CD14-positive monocyte (primary cell): ENCODE measurements at regions not wholly inside any gene's neighbourhood (a gene's known extent, or its start where the extent isn't known, plus 50 kb on each side); places are given as distances from the start of the nearest gene placed in this dataset.

ENCODE experiments used
- DNase-seq, 3 donors: peaks; one replicate each; pipeline ENCODE4 v3.0.0-alpha.2; 2011 to 2022
- H2AFZ ChIP-seq: 2 replicates; pipeline ENCODE4 v1.6.0; 2012; ENCODE audit warnings: mild to moderate bottlenecking, low read depth, low read length, inconsistent platforms; ENCODE audit not compliant: insufficient read depth, poor library complexity, severe bottlenecking
- H3K27ac ChIP-seq, 2 donors: 1 replicate in 1 of 2; 2 replicates in 1 of 2; pipeline ENCODE4 v1.5.1; 2012 to 2013; ENCODE audit warnings: low read length in 2 of 2, control low read depth in 1 of 2, inconsistent platforms in 1 of 2, low read depth in 1 of 2, mild to moderate bottlenecking in 1 of 2
- H3K27me3 ChIP-seq, 2 donors: one replicate each; pipeline versions ENCODE4 v1.6.0 to v1.6.1; 2011 to 2013; ENCODE audit warnings: low read length in 2 of 2; ENCODE audit not compliant: control insufficient read depth in 2 of 2, insufficient read depth in 2 of 2
- H3K36me3 ChIP-seq, 2 donors: replicated peaks in 1 of 2; 1 replicate in 1 of 2; 2 replicates in 1 of 2; pipeline versions ENCODE4 v1.5.1 to v1.6.1; 2012 to 2013; ENCODE audit warnings: low read length in 2 of 2, control low read depth in 1 of 2, inconsistent platforms in 1 of 2, mild to moderate bottlenecking in 1 of 2; ENCODE audit not compliant: insufficient read depth in 2 of 2, control insufficient read depth in 1 of 2
- H3K4me1 ChIP-seq, 2 donors: 1 replicate in 1 of 2; 2 replicates in 1 of 2; pipeline versions ENCODE4 v1.5.1 to v1.6.1; 2012 to 2013; ENCODE audit warnings: low read length in 2 of 2, control low read depth in 1 of 2, inconsistent platforms in 1 of 2, mild to moderate bottlenecking in 1 of 2, moderate library complexity in 1 of 2; ENCODE audit not compliant: insufficient read depth in 2 of 2, control insufficient read depth in 1 of 2
- H3K4me2 ChIP-seq: replicated peaks from 2 replicates; pipeline ENCODE3; 2012; ENCODE audit warnings: low read length, moderate library complexity, mild to moderate bottlenecking; ENCODE audit not compliant: poor library complexity, severe bottlenecking; ENCODE audit errors: extremely low read depth
- H3K4me3 ChIP-seq, 3 experiments: fragments of 200-600 bp in 1 of 3; sonication (generic) in 1 of 3; replicated peaks in 1 of 3; 1 replicate in 2 of 3; 2 replicates in 1 of 3; pipeline ENCODE4 v1.5.1; 2011 to 2013; ENCODE audit warnings: low read length in 3 of 3, mild to moderate bottlenecking in 3 of 3, control low read depth in 2 of 3, low read depth in 2 of 3, inconsistent platforms in 1 of 3, moderate library complexity in 1 of 3
- H3K79me2 ChIP-seq: 2 replicates; pipeline ENCODE4 v1.6.0; 2012; ENCODE audit warnings: mild to moderate bottlenecking, control low read depth, inconsistent platforms, low read length, moderate library complexity; ENCODE audit not compliant: insufficient read depth
- H3K9ac ChIP-seq: 2 replicates; pipeline ENCODE4 v1.6.0; 2017; ENCODE audit warnings: low read length, mild to moderate bottlenecking; ENCODE audit not compliant: insufficient read depth, poor library complexity, severe bottlenecking
- H3K9me3 ChIP-seq, 2 donors: replicated peaks in 1 of 2; 1 replicate in 1 of 2; 2 replicates in 1 of 2; pipeline versions ENCODE4 v1.5.1 to v1.6.1; 2012 to 2013; ENCODE audit warnings: low read length in 2 of 2, control low read depth in 1 of 2; ENCODE audit not compliant: control insufficient read depth in 1 of 2, insufficient read depth in 1 of 2
- H4K20me1 ChIP-seq: 2 replicates; pipeline ENCODE4 v1.6.0; 2012; ENCODE audit warnings: mild to moderate bottlenecking, low read length, control low read depth, moderate library complexity; ENCODE audit not compliant: insufficient read depth
- H3K27ac Mint-ChIP-seq, 7 donors: one replicate each; pipeline ENCODE4 v1.8.0; 2020; ENCODE audit warnings: mild to moderate bottlenecking in 7 of 7, mixed read lengths in 7 of 7, moderate library complexity in 6 of 7, inconsistent platforms in 2 of 7
- H3K27me3 Mint-ChIP-seq, 3 donors: one replicate each; pipeline ENCODE4 v1.8.0; 2021 to 2022; ENCODE audit warnings: low read depth in 3 of 3, mild to moderate bottlenecking in 3 of 3, mixed read lengths in 3 of 3, moderate library complexity in 3 of 3, inconsistent platforms in 1 of 3
- H3K36me3 Mint-ChIP-seq, 2 donors: one replicate each; pipeline ENCODE4 v1.8.0; 2020; ENCODE audit warnings: mixed read lengths in 2 of 2, inconsistent platforms in 1 of 2, mild to moderate bottlenecking in 1 of 2
- H3K4me1 Mint-ChIP-seq: one replicate; pipeline ENCODE4 v1.8.0; 2020; ENCODE audit warnings: mild to moderate bottlenecking, mixed read lengths
- H3K4me3 Mint-ChIP-seq, 2 donors: one replicate each; pipeline ENCODE4 v1.8.0; 2020; ENCODE audit warnings: mild to moderate bottlenecking in 2 of 2, mixed read lengths in 2 of 2, moderate library complexity in 1 of 2
- H3K9me3 Mint-ChIP-seq, 7 donors: one replicate each; pipeline ENCODE4 v1.8.0; 2020 to 2022; ENCODE audit warnings: mixed read lengths in 7 of 7, mild to moderate bottlenecking in 6 of 7, moderate library complexity in 6 of 7, inconsistent platforms in 2 of 7
- CTCF ChIP-seq: fragments of 200-600 bp; IDR thresholded peaks from one replicate; pipeline ENCODE4 v1.8.0; 2022; ENCODE audit warnings: antibody characterized with exemption, mild to moderate bottlenecking
- WGBS: methylation state at CpG from one replicate; pipeline ENCODE4 v1.1.5; 2013; ENCODE audit warnings: missing lambda C conversion rate; ENCODE audit not compliant: insufficient coverage; 5-methylcytosine and 5-hydroxymethylcytosine counted together
- intact Hi-C, 2 donors: fragments of 100-400 bp; cut with micrococcal nuclease; formaldehyde crosslinking; loops; one replicate each; pipeline versions ENCODE4 v1.15.0 to v1.15.1; 2023

DNA sequence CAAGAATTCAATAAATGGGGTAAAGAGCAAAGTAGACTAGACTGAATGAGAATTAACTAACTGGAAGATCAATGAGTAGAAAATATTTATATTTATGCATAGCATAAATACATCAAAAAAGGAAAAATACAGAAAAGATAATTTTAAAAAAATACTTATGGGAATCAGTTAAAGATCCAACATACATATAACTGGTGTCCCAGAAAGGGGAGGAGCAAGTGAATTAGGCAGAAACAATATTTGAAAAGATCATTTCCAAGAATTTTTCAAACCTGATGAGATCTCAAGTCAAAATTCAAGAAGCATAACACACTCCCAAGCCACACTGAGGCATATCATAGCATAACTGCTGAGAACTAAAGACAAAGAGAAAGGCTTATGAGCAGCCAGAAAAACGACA lies 62.7 kb upstream of the SHISAL1 start:
- H3K79me2 ChIP-seq, result no peaks in the 10 kb centered on the region
- no peaks in the 10 kb centered on the region for H3K4me1 ChIP-seq
- WGBS, result no CpG with 5 or more reads among the region's 1 CpG
- no peak overlapping the region for H3K9ac ChIP-seq
- peaks cover 0 to 2% of the 10 kb centered on the region in 2 donors for H3K27me3 ChIP-seq
- H3K36me3 Mint-ChIP-seq, result no peaks in the 10 kb centered on the region
- no peak overlapping the region for H2AFZ ChIP-seq
- H3K4me1 Mint-ChIP-seq, result no peaks in the 10 kb centered on the region
- no peak overlapping the region for H3K27ac Mint-ChIP-seq
- peaks cover 25 to 30% of the 10 kb centered on the region in 2 donors for H3K9me3 ChIP-seq
- H3K27me3 Mint-ChIP-seq, result peaks cover 2 to 13% (median 8%) of the 10 kb centered on the region in 3 donors
- no peak for TF ChIP-seq CTCF
- H3K27ac ChIP-seq, result no peak overlapping the region
- DNase-seq, result no peak
- H4K20me1 ChIP-seq, result no peaks in the 10 kb centered on the region
- no peak overlapping the region for H3K4me3 ChIP-seq
- intact Hi-C loops, result no loop called here
- H3K4me2 ChIP-seq, result no peak overlapping the region
- H3K36me3 ChIP-seq, result no peaks in the 10 kb centered on the region
- peaks cover 14 to 46% (median 34%) of the 10 kb centered on the region in 7 donors for H3K9me3 Mint-ChIP-seq
- no peak overlapping the region for H3K4me3 Mint-ChIP-seq

GRCh38 chr22:44373234-44373633 lies 60.5 kb upstream of the SHISAL1 start:
- WGBS, result 92% methylated on average over 3 of the region's 3 CpGs
- no peak overlapping the region for H3K4me3 Mint-ChIP-seq
- DNase-seq, result no peak

More at GRCh38 chr22:44373234-44373633, 60.5 kb upstream of the SHISAL1 start:
- H3K4me1 ChIP-seq, result no peaks in the 10 kb centered on the region
- H3K27me3 ChIP-seq, result peaks cover 0 to 2% of the 10 kb centered on the region in 2 donors
- peaks cover 22 to 26% of the 10 kb centered on the region in 2 donors for H3K9me3 ChIP-seq
- H4K20me1 ChIP-seq, result no peaks in the 10 kb centered on the region
- H3K4me3 ChIP-seq, result no peak overlapping the region
- H3K27ac ChIP-seq, result no peak overlapping the region
- no peak overlapping the region for H3K27ac Mint-ChIP-seq
- H3K9ac ChIP-seq, result no peak overlapping the region
- no peak overlapping the region for H3K4me2 ChIP-seq
- intact Hi-C loops, result no loop called here
- peaks cover 12 to 41% (median 29%) of the 10 kb centered on the region in 7 donors for H3K9me3 Mint-ChIP-seq
- no peak for TF ChIP-seq CTCF
- no peaks in the 10 kb centered on the region for H3K36me3 Mint-ChIP-seq
- no peaks in the 10 kb centered on the region for H3K36me3 ChIP-seq
- H3K79me2 ChIP-seq, result no peaks in the 10 kb centered on the region
- H3K27me3 Mint-ChIP-seq, result peaks cover 2 to 10% (median 6%) of the 10 kb centered on the region in 3 donors
- H3K4me1 Mint-ChIP-seq, result no peaks in the 10 kb centered on the region
- H2AFZ ChIP-seq, result no peak overlapping the region
